ENCODE measurements at regions not wholly inside any gene's neighbourhood (a gene's known extent, or its start where the extent isn't known, plus 50 kb on each side); places are given as distances from the start of the nearest gene placed in this dataset.

DNA sequence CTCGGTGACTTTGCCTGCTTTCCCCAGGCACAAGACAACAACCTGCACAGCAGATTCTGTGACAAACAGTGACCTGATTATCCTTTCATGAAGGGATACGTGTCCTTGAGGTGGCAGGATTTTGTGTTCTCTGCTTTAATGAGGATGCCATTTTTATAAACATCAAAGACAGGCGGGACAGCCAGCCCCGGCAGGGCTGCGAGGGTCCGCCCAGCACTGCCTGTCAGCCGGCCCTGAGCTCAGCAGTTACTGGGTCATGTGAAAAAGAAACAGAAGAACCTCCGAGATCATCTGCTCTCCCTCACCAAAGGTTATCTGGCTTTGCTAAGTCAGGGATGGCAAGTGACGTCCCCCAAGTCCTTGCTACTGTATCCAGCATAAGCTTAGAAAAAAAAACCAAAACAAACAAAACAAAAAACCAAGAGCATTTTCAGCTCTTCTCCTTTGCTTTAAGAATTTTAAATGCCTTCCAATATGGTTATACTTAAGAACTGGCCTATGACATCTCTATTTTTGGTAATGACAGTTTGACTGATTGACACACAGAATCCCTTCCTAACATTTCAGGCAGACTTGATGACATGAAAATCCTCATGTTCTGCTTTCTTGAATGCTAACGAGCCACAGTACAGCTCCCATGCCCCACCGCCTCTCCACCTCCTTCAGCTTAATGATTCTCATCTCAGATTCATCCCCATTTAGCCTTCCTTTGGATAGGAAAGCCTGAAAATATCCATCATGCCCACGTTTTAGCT is 666.6 kb upstream of the ARGLU1 start:
- no peak for DNase-seq

DNA sequence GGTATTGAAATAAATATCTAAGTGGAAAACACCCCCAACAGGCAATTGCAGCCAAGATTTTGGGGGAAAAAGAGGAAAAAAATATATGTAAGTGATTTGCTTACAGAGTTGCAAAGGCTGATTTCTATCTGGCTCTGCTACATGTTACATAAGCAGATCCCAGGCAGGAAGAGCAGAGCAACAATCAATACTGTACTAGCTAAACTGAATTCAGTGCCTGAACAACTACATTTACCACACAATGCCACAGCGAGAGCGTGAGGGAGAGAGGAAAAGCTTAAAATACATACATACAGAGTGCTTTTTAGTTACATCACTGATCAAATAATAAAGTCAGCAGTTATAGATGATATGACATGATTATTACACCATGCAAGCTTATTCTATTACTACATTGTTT is 665.6 kb upstream of the ARGLU1 start:
- DNase-seq = no peak

DNA sequence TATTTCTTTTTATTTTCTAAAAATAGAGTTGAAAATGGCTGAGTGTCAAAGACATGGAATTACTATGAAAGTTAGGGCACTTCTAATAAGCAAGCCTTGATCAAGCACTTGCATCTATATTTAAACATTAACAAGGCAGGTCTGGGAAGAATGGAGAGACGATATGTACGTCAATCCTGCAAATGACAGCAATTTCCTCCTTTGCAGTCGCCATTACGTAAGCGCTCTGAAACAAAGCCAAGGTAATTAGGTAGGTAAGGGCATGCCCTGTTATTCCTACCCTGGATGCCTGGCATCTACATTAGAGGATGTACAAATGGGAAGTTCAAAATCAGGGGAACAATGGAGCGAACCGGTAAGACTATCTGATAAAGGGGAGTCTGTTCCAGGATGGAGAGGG is 664.0 kb upstream of the ARGLU1 start:
- DNase-seq = peak; percentile 40

DNA sequence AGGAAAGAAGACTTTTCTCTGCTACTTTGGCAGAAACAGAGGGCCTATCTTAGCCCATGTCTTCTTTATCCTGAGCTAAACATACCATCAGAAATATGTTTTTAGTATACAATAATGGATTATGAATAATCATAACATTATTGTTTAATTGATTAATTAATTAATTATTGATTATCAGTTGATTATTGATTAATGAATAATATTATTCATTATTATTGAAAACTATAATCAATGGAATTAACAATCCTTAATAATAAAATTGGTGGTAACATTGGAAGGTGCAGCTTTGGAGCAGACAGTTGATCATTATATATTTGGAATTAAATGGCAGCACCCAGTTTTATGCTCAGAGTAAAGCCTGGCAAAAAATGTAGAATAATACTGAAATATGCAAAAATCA is 655.9 kb upstream of the ARGLU1 start:
- DNase-seq = no peak

DNA sequence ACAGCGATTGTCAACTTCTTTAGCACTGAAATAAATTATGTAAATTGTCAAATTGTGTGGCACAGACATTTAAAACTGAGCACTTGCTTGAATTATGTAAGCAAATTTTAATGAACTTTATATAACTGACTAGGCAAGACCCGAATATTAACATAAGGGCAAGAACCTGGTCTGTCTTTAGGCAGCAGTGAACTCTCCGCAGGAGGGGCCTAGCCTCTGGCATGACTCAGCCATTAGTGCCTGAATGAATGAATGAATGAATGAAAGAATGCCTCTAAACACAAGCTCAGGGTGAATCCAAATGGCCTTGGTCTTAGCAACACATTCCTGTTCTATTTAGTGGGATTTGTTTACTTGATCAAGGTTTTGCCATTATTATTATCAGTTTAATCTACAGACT is 654.7 kb upstream of the ARGLU1 start:
- no peak for DNase-seq

DNA sequence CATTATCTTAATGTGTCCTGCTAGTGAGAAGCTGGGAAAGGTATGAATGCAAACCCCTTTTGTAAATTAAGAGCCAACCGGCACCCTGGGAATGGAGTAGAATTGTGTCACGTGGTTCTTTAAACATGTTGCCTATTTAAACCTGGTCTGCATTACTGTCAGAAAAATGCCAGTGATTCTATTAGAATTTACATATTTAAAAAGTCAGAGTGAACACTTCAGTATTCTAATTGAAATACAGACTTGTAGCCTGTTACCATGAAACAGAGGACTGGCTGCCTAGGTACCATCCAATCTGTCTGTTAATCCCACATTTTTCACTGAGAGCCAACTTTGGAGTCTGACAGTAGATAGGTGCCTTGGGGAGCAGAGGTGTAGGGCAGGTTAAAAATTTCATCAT is 652.3 kb upstream of the ARGLU1 start:
- DNase-seq = no peak

DNA sequence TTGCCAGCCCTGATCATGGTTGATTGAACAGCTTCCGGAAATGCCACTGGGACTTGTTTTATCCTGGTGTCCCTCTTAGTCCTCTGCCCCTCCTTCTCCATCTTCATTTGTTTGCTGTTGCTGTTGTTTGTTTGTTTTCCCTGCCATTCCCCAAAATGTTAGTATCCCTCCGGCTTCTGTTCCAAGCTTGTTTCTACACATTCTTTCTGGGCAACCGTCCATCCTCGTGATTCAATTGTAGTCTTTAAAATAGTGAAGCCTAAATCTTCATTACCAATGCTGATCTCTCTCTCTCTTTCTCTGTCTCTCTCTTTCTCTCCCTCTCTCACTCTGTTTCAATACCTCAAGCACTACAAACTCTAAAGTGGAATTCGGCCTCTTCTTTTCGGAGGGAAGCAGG is 649.3 kb upstream of the ARGLU1 start:
- no peak for DNase-seq

DNA sequence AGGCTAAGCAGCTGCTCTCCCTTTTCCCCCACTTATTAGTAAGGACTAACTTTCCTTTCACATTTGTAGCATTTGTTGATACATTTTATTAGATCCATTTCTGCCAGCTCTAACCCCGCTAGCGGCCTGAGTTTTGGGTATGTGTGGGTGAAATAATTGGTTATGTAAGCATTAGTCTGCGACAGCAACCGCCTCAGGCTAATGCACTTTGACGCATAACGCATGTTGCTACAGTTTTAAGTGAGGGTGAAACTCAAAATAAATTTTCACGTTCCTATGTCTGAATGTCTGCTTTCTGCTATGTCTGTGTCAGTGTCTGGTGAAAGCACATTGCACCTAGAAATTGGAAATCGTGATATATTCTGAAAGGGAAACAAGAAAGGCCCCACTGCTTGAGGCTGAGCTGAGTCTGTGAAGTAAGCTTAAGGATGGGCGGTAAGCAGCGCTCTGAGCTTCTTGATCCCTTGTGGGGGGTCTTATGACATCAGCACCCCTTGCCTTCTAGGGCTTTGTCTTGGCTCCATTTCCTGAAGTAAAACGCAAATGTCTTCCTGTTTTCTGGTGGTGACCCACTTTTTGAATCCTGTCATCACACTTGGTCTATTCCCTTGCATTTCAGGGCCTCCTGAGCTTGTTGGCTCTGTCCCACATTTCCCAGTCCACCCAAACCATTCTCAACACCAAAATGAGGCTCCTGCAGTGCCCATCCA is 648.3 kb upstream of the ARGLU1 start:
- no peak for DNase-seq

DNA sequence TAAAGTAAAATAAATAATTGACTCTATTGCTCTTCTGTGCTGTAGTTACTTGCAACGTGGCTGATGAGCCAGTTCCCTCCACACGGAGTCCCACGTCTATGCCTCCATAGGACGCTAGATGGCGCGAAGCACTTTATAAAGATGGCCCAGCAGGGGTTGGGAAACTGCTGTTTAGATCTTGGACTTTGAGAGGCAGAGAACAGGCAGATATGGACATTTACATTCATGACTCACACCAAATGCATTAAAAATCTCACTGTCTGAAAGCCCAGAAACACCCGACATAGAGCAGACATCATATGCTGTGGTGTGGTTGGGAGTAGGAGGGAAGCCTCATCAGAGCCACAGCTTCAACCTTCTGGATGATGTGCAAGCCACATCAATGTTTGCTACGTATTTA is 643.1 kb upstream of the ARGLU1 start:
- DNase-seq = peak; percentile 94

DNA sequence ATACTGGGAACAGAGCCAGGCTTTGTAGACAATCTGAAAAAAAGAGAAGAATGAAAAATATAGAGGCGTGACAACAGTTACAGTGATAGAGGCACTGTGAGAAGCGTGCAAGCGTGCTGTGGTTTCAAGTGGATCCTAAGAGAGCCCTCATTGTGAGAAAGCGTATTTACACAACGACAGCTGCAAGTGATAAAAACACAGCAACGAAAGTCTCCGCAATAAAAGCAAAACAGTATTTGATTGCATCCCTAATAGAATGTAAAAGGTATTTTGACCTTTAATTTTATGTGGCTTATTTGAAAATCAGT is 642.7 kb upstream of the ARGLU1 start:
- peak; percentile 36 for DNase-seq

DNA sequence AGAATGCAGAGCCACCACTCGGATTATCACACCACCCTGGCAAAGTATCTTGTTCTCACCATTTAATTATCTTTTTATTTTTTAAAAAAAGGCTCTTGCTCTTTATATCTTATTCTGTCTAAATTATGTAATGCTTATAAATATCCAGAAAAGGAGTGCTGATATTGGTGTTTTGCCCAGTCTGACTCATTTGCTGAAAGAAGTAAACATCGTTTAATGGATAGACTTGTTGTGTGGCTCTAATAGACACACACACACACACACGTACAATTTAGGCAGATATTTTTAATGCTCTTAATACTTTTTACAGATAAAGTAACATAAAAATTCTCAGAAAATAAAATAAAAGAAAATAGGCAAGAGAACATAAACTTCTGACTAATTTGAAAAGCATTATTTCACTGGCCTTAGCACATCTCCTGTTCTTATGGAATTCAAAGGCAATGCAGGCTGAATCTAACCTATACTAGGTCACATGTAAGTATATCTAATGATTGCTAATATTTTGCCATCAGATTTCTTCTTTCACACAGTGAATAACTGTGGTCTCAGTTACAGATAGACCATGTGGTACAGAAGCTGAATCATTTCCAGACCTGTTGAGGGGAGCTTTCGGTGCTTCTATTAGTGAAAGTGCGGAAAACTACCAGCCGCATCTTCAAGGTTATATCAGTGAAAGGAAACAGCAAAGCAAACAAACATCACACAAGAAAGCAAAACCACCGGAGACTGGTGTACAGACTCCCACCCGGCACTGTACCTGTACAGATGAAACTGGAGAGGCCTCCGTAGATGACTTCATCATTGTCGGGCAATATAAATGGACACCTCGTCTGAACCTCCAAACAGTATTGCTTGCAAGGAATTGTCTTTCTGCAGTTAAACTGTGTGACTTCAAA is 642.1 kb upstream of the ARGLU1 start:
- DNase-seq = no peak

DNA sequence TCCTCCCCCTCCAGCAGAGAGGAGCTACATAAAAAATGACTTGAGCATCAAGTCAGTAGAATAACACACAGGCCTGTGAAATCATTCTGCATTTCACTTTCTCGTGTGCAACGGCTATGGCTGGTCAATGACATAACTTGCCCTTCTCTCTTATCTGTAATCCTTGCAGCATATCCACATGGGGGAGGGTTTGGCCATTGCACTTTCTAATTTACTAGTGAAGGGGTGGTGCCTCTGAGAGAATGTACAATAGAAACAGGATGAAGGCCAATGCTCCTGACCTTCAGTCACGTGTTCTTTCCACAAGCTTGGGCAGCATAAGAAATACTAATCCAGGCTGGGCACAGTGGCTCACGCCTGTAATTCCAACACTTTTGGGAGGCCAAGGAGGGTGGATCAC is 641.0 kb upstream of the ARGLU1 start:
- DNase-seq = peak; percentile 39

DNA sequence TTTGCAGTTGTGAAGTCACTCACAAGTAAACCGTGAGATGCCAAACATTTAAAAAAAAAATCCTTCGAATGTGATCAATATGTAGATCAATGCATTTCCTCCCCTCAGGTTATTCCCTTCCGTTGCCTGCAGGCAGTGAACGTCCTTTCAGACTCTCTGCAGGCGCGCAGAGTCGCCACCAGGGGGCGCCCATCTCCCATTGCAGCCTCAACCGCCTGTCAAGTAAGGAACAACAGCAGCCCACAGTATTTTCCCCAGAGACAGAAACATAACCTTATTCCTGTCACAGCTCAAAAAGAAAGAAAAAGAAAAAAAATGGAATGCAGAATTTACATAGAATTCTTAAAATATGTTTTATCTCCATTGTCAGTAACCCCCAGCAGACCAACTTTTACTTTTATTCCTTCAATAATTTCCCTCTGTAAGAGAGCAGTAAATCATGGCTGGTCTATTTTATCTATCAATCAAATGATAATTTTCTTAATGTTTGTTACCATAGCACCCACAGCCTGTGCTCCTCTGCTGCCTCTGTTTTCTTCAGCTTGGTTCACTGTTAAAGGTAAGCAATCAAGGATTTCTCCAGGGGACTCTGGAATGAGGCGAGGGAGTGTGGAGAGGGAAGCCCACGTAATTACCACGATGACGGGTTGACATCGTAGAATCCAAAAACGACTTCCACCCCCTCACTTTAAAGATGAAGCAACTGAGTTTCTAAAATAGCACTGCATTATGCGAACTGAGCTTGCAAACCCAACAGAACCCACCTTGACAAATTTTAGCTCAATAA is 637.6 kb upstream of the ARGLU1 start:
- DNase-seq = peak; percentile 85

DNA sequence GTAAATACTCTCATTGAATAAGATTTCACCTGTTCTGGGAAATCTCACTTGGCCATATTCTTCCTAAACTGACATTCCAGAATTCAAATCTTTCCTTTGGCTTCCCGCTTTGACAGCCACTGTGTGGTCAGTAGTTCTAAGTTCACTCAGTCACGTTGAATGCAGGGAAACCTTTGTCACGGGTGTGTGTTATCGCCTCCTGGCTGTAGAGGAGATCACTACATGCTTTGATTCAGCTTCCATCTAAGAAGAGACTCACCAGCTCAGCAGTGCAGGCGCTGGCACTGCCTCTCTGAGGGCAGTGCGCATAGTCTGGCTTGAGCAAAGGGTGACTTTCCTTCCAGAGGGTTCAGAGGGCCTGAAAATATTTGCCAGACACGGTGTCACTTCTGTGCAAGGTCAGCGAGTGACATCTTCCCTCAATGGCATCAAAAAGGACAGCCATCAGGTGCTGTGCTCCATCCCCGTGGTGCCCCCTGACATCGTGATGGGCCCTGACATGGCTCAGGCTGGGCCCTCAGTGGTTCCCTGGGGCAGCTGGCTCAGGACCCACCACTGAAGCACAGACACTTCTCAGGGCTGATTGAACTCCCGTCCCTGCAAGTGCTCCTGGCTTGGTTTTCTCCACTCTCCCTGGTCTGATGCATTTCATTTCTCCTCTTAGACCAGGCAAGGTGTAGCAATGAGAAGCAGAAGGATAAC is 635.4 kb upstream of the ARGLU1 start:
- DNase-seq = peak; percentile 95

DNA sequence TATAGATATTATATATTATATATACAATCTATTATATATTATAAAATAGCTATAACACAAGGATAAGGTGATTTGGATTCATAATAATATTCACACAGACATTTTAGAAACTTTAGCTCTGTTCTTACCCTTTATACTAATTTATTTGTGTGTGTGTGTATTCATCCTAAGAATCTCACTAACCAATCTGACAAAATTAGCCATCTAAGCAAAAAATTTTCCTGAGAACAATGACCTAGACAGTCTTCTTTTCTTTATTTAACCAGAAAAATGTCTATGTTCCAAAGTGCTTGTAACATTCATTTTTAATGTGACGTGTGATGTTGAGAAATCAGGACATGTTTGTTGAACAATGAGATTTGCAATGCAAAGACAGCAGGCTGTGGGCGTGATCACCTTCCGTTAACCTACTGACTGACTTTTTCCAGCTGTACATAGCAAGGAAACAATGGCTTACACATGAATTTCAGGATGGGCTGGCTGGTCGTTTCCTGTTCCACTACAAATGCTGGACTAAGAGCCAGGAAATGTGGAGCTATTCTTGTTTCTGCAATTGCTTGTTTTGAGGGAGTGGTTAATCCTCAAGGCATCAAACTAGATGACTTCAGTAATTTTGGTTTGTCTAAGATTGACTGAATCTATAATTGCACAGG is 634.6 kb upstream of the ARGLU1 start:
- DNase-seq = peak; percentile 99

DNA sequence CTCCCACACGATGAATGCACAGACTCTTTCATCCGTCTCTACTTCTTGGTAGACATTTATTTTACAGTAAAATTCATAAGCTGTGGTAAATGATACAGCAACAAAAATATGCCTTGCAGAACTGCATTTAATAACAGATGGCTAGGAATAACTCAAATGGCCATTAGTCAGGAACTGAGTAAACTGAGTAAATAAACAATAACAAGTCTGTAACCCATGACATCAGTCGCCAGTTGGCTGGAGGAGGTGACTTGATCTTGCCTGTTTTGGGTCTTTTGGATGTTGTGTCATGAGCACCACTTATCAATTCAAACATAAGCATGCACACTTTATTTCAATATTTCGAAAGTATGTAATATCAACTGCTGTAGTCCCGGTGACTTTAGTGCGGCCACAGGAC is 632.6 kb upstream of the ARGLU1 start:
- DNase-seq = no peak

DNA sequence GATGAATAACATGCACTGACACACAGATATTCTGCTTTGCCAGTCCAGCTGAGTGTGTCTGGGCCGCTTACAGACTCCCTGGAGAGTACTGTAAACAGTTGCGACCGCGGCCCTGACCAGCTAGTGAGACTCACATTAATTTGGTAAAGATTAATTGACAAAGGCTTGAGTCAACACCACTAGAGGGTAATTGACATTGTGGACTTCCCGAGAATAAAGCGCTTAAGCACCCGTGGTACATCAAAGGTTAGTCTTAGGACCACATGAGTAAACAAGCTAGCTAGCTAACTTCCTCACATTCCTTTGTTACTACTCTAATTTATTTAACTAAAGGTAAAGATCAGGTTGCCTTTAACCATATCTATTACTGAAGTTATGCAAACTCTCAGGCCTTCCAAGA is 624.4 kb upstream of the ARGLU1 start:
- no peak for DNase-seq

DNA sequence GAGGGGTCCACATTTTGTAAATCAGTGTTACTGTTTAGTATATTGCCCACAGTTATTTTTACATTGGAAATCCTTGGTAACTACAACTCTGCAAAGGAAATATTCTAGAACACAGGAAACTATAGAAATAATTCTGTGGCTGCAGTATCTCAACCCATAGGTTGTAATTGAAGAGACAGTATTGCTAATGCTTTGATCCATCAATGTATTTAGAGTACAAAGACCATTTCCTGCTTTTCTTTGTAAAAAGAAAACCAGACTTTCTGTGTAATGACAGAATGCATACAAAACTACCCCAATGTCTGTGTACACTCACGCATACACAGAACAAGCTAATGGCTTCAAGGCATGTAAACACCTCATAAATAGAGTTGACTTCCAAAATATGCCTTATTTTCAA is 622.1 kb upstream of the ARGLU1 start:
- DNase-seq = no peak

DNA sequence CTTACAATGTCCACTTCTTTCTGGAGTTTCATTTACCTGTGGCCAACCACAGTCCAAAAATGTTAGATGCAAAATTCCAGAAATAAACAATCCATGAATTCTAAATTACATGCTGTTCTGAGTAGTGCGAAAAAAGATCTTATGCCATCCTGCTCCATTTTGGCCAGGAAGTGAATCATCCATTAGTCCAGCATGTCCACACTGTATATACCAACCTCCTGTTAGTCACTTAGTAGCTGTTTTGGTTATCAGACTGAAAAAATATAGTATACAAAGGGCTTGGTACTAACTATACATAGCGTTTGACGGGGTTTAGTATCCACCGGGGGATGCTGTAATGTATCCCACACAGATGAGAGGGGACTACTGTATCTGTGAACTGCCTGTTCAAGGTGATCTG is 618.0 kb upstream of the ARGLU1 start:
- peak; percentile 75 for DNase-seq

DNA sequence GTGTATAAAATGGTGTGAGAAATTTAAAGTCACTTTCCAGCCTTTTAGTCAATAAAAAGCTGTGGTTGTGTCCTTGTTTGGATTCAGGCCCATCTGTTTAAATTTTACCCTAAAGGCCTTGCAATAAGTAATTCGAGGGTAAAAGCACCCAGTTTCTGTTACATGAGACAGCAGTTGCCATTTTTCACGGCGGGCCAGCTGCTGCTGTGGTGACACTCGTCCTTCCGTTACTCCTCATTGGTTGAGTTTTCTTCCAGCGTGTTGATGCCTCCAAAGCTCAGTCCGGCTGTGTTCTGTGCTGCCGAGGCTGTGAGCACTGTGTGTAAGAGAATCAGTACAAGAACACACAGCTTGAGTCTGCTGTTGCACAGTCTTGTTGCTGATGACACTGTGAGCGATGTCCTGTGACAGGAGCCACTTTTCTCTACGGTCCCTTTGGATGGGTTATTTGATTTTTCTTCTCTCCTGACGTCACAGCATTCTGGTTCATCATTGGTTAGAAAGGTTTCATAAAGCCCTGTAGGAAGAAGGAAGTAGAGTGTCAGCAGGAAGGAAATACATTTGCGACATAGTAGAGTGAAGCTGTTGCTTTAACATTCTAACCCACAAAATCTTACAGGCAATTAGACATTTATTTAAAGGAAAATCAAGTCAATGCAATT is 602.5 kb upstream of the ARGLU1 start:
- DNase-seq = no peak

DNA sequence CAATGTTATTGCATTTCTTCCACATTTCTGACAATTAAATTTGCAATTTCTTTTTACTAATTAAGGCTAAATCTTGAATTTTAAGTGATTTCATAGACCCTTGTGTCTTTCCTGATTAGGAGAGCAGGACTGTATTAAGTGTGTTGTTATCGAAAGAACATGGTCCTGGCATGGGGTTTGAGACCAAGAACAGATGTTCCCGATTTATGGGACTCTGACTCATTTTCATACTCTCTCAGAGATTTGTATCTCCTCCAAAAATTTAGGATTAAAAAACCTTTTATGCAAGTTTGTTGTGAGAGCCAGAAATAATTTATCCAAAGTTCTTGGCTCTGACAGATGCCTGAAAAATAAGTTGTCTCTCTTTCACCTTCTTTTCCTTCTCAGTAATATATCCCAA is 589.3 kb upstream of the ARGLU1 start:
- DNase-seq = no peak
